Tibial nerve (tissue), 4 donors: ENCODE measurements at regions not wholly inside any gene's neighbourhood (a gene's known extent, or its start where the extent isn't known, plus 50 kb on each side); places are given as distances from the start of the nearest gene placed in this dataset.
"Not testable (repeated sequence)": the region's sequence is repeated elsewhere in the genome, so short reads cannot be mapped to it uniquely, and the experiment has no call there.

Source experiments
- DNase-seq, 2 donors: peaks; one replicate each; pipeline ENCODE4 v3.0.0-alpha.2; 2019; ENCODE audit warnings: low spot score in 2 of 2
- H3K27ac ChIP-seq, 4 donors: fragments of 200-600 bp; sonication (generic) in 3 of 4; one replicate each; pipeline ENCODE4 v1.5.1; 2017 to 2019; ENCODE audit warnings: mild to moderate bottlenecking in 1 of 4
- H3K27me3 ChIP-seq, 2 donors: fragments of 200-600 bp; sonication (generic) in 1 of 2; one replicate each; pipeline versions ENCODE4 v1.5.1 to v1.6.0; 2017 to 2019
- H3K36me3 ChIP-seq, 3 donors: fragments of 200-600 bp; sonication (generic); one replicate each; pipeline ENCODE4 v1.5.1; 2018 to 2019
- H3K4me1 ChIP-seq, 4 donors: fragments of 200-600 bp; sonication (generic) in 3 of 4; one replicate each; pipeline ENCODE4 v1.5.1; 2017 to 2019
- H3K4me3 ChIP-seq, 4 donors: fragments of 200-600 bp; sonication (generic) in 3 of 4; one replicate each; pipeline ENCODE4 v1.5.1; 2017 to 2019; ENCODE audit warnings: mild to moderate bottlenecking in 1 of 4, moderate library complexity in 1 of 4
- H3K9me3 ChIP-seq, 4 donors: fragments of 200-600 bp; sonication (generic) in 3 of 4; one replicate each; pipeline ENCODE4 v1.5.1; 2017 to 2019
- EP300 ChIP-seq, 2 donors: sonication (generic); formaldehyde crosslinking; IDR thresholded peaks; one replicate each; pipeline ENCODE4 v1.6.1; 2017; ENCODE audit warnings: antibody characterized with exemption in 2 of 2, mild to moderate bottlenecking in 1 of 2
- POLR2A ChIP-seq, 2 donors: fragments of 450-650 bp; IDR thresholded peaks; one replicate each; pipeline ENCODE4 v1.6.1; 2017; ENCODE audit warnings: antibody characterized with exemption in 2 of 2, mild to moderate bottlenecking in 2 of 2, moderate library complexity in 2 of 2
- WGBS, 2 donors: methylation state at CpG; one replicate each; pipeline ENCODE4 v1.1.5; 2018; 5-methylcytosine and 5-hydroxymethylcytosine counted together
- TF ChIP-seq, protein P1 (sequence below), 5 experiments: fragments of 200-600 bp in 3 of 5; fragments of 450-650 bp in 2 of 5; sonication (generic) in 3 of 5; IDR thresholded peaks; one replicate each; pipeline ENCODE4 v1.5.1; 2016 to 2019; ENCODE audit warnings: antibody characterized with exemption in 5 of 5, mild to moderate bottlenecking in 3 of 5, moderate library complexity in 2 of 5

DNA sequence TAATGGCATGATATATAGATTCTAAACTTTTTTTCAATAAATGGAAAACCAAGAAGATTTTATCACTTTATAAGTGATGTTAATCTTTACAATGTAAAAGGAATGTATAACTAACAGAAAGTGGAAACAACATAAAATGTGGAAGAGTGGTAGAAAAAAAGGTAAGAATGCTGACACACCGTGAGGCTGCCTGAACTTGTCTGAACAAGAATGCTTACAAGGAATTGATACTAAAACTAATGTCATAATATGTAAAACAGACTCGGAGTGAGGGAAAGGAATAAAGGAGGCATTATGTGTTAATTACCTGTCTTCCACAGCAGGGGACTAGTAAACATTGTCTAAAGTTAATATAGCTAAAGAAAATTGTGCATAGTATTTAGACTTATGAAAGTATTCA, 958.8 kb upstream of the TMEFF2 start:
- WGBS, 2 donors = 33 to 45% methylated on average over 2 of the region's 2 CpGs
- H3K27me3 ChIP-seq = no peaks in the 10 kb centered on the region
- H3K27ac ChIP-seq = no peak overlapping the region

DNA sequence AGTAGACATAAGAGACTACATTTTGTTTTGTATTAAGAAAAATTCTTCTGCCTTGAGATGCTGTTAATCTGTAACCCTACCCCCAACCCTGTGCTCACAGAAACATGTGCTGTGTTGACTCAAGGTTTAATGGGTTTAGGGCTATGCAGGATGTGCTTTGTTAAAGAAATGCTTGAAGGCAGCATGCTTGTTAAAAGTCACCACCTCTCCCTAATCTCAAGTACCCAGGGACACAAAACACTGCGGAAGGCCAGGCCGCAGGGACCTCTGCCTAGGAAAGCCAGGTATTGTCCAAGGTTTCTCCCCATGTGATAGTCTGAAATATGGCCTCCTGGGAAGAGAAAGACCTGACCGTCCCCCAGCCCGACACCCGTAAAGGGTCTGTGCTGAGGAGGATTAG, 947.7 kb upstream of the TMEFF2 start:
- H3K27me3 ChIP-seq, H3K4me1 ChIP-seq, DNase-seq, H3K27ac ChIP-seq, H3K9me3 ChIP-seq, H3K4me3 ChIP-seq, H3K36me3 ChIP-seq: not testable (repeated sequence)
- 58 to 71% methylated on average over 5 of the region's 5 CpGs for WGBS, 2 donors

More for the DNA sequence above, 958.8 kb upstream of the TMEFF2 start:
- no peak for DNase-seq
- H3K9me3 ChIP-seq = no peaks in the 10 kb centered on the region
- H3K4me1 ChIP-seq = no peaks in the 10 kb centered on the region
- no peak overlapping the region for H3K4me3 ChIP-seq
- no peak for TF ChIP-seq POLR2A (IDR thresholded peaks at IDR 0.05)
- TF ChIP-seq, protein P1, sequence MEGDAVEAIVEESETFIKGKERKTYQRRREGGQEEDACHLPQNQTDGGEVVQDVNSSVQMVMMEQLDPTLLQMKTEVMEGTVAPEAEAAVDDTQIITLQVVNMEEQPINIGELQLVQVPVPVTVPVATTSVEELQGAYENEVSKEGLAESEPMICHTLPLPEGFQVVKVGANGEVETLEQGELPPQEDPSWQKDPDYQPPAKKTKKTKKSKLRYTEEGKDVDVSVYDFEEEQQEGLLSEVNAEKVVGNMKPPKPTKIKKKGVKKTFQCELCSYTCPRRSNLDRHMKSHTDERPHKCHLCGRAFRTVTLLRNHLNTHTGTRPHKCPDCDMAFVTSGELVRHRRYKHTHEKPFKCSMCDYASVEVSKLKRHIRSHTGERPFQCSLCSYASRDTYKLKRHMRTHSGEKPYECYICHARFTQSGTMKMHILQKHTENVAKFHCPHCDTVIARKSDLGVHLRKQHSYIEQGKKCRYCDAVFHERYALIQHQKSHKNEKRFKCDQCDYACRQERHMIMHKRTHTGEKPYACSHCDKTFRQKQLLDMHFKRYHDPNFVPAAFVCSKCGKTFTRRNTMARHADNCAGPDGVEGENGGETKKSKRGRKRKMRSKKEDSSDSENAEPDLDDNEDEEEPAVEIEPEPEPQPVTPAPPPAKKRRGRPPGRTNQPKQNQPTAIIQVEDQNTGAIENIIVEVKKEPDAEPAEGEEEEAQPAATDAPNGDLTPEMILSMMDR (IDR thresholded peaks at IDR 0.05) = no peak
- TF ChIP-seq EP300 (IDR thresholded peaks at IDR 0.05) = no peak
- H3K36me3 ChIP-seq = no peaks in the 10 kb centered on the region

DNA sequence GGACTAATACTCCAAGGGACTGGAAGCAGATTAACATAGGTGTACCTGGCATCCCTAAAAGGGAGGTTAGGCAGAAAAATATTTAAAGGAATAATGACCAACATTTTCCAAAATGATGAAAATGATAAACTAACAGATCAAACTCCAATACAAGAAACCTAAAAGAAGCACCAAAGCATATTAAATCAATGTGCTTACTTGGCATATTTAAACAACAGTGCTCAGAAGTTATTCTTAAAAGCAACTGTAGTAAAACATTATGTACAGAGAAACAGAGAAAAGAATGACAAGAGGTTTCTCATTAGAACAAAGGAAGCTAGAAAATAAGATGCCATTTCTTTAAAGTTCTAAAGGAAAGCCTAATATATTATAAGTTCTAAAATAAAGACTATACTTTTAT, 947.3 kb upstream of the TMEFF2 start:
- Histone ChIP-seq H3K27me3 (no peaks in the 10 kb centered on the region), H3K4me3 (no peak overlapping the region), H3K9me3 (no peaks in the 10 kb centered on the region), H3K27ac (no peak overlapping the region), H3K36me3 (no peaks in the 10 kb centered on the region), H3K4me1 (no peaks in the 10 kb centered on the region)
- TF ChIP-seq, protein P1 (IDR thresholded peaks at IDR 0.05) = no peak
- TF ChIP-seq POLR2A (IDR thresholded peaks at IDR 0.05) (no peak), EP300 (IDR thresholded peaks at IDR 0.05) (no peak)
- no peak for DNase-seq

DNA sequence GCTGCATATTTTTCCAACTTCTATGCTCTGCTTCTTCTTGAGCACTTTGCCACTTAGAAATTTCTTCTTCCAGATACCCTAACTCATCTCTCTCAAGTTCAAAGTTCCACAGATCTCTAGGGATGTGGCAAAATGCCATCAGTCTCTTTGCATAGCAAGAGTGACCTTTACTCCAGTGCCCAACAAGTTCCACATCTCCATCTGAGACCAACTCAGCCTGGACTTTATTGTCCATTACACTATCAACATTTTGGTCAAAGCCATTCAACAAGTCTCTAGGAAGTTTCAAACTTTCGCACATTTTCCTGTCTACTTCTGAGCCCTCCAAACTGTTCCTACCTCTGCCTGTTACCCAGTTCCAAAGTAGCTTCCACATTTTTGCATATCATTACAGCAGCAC, 946.2 kb upstream of the TMEFF2 start:
- H3K4me1 ChIP-seq, H3K27ac ChIP-seq, DNase-seq, H3K36me3 ChIP-seq, H3K4me3 ChIP-seq, H3K9me3 ChIP-seq, H3K27me3 ChIP-seq: not testable (repeated sequence)
- WGBS, 2 donors = 95 to 100% methylated on average over 1 of the region's 1 CpG

DNA sequence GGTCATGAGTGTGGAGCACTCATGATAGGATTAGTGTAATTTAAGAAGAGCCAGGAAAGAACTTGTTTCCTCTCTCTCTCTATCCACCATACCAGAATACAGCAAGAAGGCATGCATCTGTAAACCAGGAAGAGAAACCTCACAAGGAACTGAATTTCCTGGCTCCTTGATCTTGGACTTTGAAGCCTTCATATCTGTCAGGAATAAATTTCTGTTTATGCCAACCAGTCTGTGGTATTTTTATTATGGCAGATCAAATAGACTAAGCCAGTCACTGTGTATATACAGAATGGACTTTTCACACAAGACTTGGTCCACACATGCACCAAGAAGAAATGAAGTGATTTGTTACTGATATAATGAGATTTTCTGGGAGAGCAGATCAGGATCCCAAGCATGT, 930.1 kb upstream of the TMEFF2 start:
- DNase-seq = no peak
- H3K27ac ChIP-seq = no peak overlapping the region
- H3K27me3 ChIP-seq = no peaks in the 10 kb centered on the region
- no peak overlapping the region for H3K4me3 ChIP-seq
- no peaks in the 10 kb centered on the region for H3K4me1 ChIP-seq
- H3K36me3 ChIP-seq = no peaks in the 10 kb centered on the region
- TF ChIP-seq POLR2A (IDR thresholded peaks at IDR 0.05) (no peak), EP300 (IDR thresholded peaks at IDR 0.05) (no peak)
- TF ChIP-seq, protein P1 (IDR thresholded peaks at IDR 0.05) = no peak
- no peaks in the 10 kb centered on the region for H3K9me3 ChIP-seq

DNA sequence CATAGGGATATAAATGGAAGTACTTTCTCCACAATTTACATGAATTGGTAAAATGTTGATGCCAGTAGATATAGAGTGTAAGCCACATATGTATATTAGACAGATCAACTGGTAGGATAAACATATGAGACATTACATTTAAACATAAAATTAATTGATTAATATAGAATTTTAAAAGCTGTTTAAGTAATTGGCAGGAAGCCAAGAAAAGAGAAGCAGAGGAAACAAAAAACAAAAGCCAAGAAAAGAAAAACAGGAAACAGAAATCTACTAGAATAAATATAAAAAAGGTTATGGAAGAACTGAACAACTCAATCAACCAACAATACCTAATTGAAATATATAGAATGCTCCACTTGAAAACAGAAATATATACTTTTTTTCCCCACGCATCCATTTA, 920.1 kb upstream of the TMEFF2 start:
- no peaks in the 10 kb centered on the region for H3K4me1 ChIP-seq
- WGBS, 2 donors = 53 to 63% methylated on average over 1 of the region's 1 CpG
- no peak for TF ChIP-seq EP300 (IDR thresholded peaks at IDR 0.05)
- no peak for TF ChIP-seq POLR2A (IDR thresholded peaks at IDR 0.05)
- TF ChIP-seq, protein P1 (IDR thresholded peaks at IDR 0.05) = no peak
- no peaks in the 10 kb centered on the region for H3K36me3 ChIP-seq
- H3K27ac ChIP-seq = no peak overlapping the region
- no peak overlapping the region for H3K4me3 ChIP-seq
- H3K9me3 ChIP-seq = no peaks in the 10 kb centered on the region
- H3K27me3 ChIP-seq = no peaks in the 10 kb centered on the region
- DNase-seq = no peak
